GM20000 (cell line): ENCODE measurements at regions not wholly inside any gene's neighbourhood (a gene's known extent, or its start where the extent isn't known, plus 50 kb on each side); places are given as distances from the start of the nearest gene placed in this dataset.

Experiments used
- DNase-seq: peaks from one replicate; pipeline ENCODE4 v3.0.0; 2012; ENCODE audit warnings: low spot score
- TF ChIP-seq, protein P1 (sequence below): IDR thresholded peaks from 2 replicates; pipeline ENCODE4 v1.5.1; 2012; ENCODE audit warnings: mild to moderate bottlenecking, control low read depth; ENCODE audit errors: extremely low read depth, missing control alignments

- DNase-seq, result no peak
- TF ChIP-seq, protein P1, sequence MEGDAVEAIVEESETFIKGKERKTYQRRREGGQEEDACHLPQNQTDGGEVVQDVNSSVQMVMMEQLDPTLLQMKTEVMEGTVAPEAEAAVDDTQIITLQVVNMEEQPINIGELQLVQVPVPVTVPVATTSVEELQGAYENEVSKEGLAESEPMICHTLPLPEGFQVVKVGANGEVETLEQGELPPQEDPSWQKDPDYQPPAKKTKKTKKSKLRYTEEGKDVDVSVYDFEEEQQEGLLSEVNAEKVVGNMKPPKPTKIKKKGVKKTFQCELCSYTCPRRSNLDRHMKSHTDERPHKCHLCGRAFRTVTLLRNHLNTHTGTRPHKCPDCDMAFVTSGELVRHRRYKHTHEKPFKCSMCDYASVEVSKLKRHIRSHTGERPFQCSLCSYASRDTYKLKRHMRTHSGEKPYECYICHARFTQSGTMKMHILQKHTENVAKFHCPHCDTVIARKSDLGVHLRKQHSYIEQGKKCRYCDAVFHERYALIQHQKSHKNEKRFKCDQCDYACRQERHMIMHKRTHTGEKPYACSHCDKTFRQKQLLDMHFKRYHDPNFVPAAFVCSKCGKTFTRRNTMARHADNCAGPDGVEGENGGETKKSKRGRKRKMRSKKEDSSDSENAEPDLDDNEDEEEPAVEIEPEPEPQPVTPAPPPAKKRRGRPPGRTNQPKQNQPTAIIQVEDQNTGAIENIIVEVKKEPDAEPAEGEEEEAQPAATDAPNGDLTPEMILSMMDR, result no peak
Measured at GRCh38 chr12:46670636-46671035, 155.2 kb downstream of the SLC38A4 start.

GRCh38 chr12:46669720-46670119 is 156.1 kb downstream of the SLC38A4 start:
- TF ChIP-seq, protein P1, result no peak
- DNase-seq, result no peak

- no peak for DNase-seq
Measured at GRCh38 chr12:46667551-46667950, 158.2 kb downstream of the SLC38A4 start.

GRCh38 chr12:46664761-46665287 is 161.0 kb downstream of the SLC38A4 start:
- DNase-seq, result peak; percentile 38
- TF ChIP-seq, protein P1, result no peak

More at GRCh38 chr12:46667551-46667950, 158.2 kb downstream of the SLC38A4 start:
- TF ChIP-seq, protein P1, result no peak

DNA sequence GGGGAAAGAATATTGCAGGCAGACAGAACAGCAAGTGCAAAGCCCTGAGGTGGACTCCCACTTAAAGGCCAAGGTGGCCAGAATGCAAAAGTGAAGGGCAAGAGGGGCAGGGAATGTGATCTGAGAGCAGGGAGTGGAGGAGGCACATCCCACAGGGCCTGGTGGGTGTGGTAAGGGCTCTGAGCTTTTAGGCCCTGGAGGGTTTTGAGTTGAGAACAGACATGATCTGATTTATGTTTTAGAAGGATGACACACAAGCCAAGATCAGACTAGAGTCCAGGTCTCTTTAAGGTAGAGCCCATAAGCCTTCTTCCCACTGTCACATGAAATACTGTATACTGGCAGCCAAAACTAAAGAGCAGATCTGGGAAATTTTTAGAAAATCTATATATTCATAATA is 162.5 kb downstream of the SLC38A4 start:
- DNase-seq, result no peak
- TF ChIP-seq, protein P1, result no peak

DNA sequence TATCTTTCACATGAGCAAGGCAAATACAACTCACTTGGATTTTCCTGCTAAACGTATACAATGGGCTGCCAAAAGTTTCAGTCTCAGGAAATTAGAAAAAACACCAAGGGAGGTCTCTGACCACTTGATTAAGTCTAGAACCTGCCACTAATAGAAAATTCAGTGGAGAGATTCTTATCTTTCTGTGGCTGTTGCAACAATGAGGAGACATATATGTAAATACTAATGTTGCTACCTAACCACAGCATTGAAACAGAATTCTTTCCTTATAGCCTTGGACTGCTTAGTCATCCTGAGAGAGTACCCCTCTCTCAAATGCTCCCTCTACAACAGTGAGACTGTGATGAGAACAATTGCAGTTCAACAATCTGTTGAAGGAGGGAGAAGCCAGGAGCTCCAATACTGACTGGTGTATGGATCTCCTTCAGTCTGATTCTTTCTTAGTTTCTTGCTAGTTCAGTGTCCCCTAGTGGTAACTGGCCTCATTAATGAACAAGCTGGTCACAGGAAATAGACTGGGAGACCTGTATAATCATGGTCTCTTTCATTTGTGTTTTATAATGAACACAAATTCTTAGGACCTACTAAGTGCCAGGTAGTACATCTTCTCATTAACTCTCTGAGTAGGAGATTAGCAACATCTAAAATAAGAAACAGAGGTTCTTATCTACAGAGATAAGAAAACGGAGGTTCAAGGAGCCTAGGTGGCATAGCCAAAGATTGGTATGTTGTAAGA is 164.5 kb downstream of the SLC38A4 start:
- DNase-seq, result peak; percentile 58
- TF ChIP-seq, protein P1, result peak; percentile 38

- TF ChIP-seq, protein P1, result no peak
- no peak for DNase-seq
Measured at GRCh38 chr12:46660719-46661109, 165.1 kb downstream of the SLC38A4 start.
